KMS-11 (cell line): ENCODE measurements at regions not wholly inside any gene's neighbourhood (a gene's known extent, or its start where the extent isn't known, plus 50 kb on each side); places are given as distances from the start of the nearest gene placed in this dataset.
"Not testable (repeated sequence)": the region's sequence is repeated elsewhere in the genome, so short reads cannot be mapped to it uniquely, and the experiment has no call there.

Experiments
- H2AFZ ChIP-seq: fragments of 200-600 bp; sonication (generic); 2 replicates; pipeline ENCODE4 v1.6.1; 2016; ENCODE audit warnings: antibody characterized with exemption, mixed run types, low read depth
- H3K27ac ChIP-seq: fragments of 200-600 bp; sonication (generic); 2 replicates; pipeline ENCODE4 v1.6.1; 2016; ENCODE audit warnings: mild to moderate bottlenecking, mixed run types
- H3K27me3 ChIP-seq: fragments of 200-600 bp; sonication (generic); 2 replicates; pipeline ENCODE4 v1.6.1; 2017; ENCODE audit warnings: mild to moderate bottlenecking, low read depth, mixed run types, moderate library complexity; ENCODE audit not compliant: insufficient read depth
- H3K36me3 ChIP-seq: fragments of 200-600 bp; sonication (generic); 2 replicates; pipeline ENCODE4 v1.6.1; 2017; ENCODE audit warnings: mild to moderate bottlenecking, mixed run types; ENCODE audit not compliant: insufficient read depth
- H3K4me1 ChIP-seq: fragments of 200-600 bp; sonication (generic); 2 replicates; pipeline ENCODE4 v1.6.1; 2016; ENCODE audit warnings: mild to moderate bottlenecking, low read depth, mixed run types; ENCODE audit not compliant: poor library complexity, severe bottlenecking
- H3K4me2 ChIP-seq: fragments of 200-600 bp; sonication (generic); 2 replicates; pipeline ENCODE4 v1.7.0; 2016; ENCODE audit warnings: mild to moderate bottlenecking, mixed run types
- H3K4me3 ChIP-seq: fragments of 200-600 bp; sonication (generic); IDR thresholded peaks from 2 replicates; pipeline ENCODE4 v1.6.1; 2017; ENCODE audit warnings: low read depth, low read length, mixed read lengths; ENCODE audit not compliant: insufficient read depth
- H3K79me2 ChIP-seq: fragments of 200-600 bp; sonication (generic); 2 replicates; pipeline ENCODE4 v1.6.1; 2016; ENCODE audit warnings: low read depth, mixed run types; ENCODE audit not compliant: insufficient read depth
- H3K9ac ChIP-seq: fragments of 200-600 bp; sonication (generic); 2 replicates; pipeline ENCODE4 v1.6.1; 2016; ENCODE audit warnings: mild to moderate bottlenecking, mixed run types
- H4K20me1 ChIP-seq: fragments of 200-600 bp; sonication (generic); 2 replicates; pipeline ENCODE4 v1.6.1; 2016; ENCODE audit warnings: mild to moderate bottlenecking, mixed run types; ENCODE audit not compliant: insufficient read depth
- CTCF ChIP-seq: fragments of 200-600 bp; sonication (generic); conservative IDR thresholded peaks from 2 replicates; pipeline ENCODE4 v1.6.1; 2017; ENCODE audit warnings: low read depth, mild to moderate bottlenecking, antibody characterized with exemption, low read length, moderate library complexity, mixed read lengths

- not testable (repeated sequence) for H3K36me3 ChIP-seq, H3K4me3 ChIP-seq, H3K27ac ChIP-seq, H3K27me3 ChIP-seq, H2AFZ ChIP-seq, H4K20me1 ChIP-seq, H3K4me1 ChIP-seq, H3K4me2 ChIP-seq, H3K79me2 ChIP-seq, H3K9ac ChIP-seq
These were observed 290.1 kb downstream of the ZNF716 start for GRCh38 chr7:57740126-57740525.

- no peaks in the 10 kb centered on the region for H3K79me2 ChIP-seq
- no peak for TF ChIP-seq CTCF
These were observed 319.2 kb downstream of the ZNF716 start for GRCh38 chr7:57769131-57769530.

GRCh38 chr7:57769958-57770357, 320.0 kb downstream of the ZNF716 start:
- Histone ChIP-seq H3K27me3 (no peaks in the 10 kb centered on the region), H3K9ac (no peak overlapping the region), H3K27ac (no peak overlapping the region), H4K20me1 (no peaks in the 10 kb centered on the region), H3K4me2 (no peak overlapping the region), H3K4me3 (no peak overlapping the region), H3K36me3 (no peaks in the 10 kb centered on the region), H2AFZ (no peak overlapping the region), H3K79me2 (no peaks in the 10 kb centered on the region), H3K4me1 (no peaks in the 10 kb centered on the region)
- no peak for TF ChIP-seq CTCF

More at GRCh38 chr7:57769131-57769530, 319.2 kb downstream of the ZNF716 start:
- Histone ChIP-seq H3K4me3 (no peak overlapping the region), H3K9ac (no peak overlapping the region), H3K4me2 (no peak overlapping the region), H3K4me1 (no peaks in the 10 kb centered on the region), H3K27ac (no peak overlapping the region), H4K20me1 (no peaks in the 10 kb centered on the region), H3K36me3 (no peaks in the 10 kb centered on the region), H2AFZ (no peak overlapping the region), H3K27me3 (no peaks in the 10 kb centered on the region)

GRCh38 chr7:57772126-57772924, 322.3 kb downstream of the ZNF716 start:
- Histone ChIP-seq H3K36me3 (no peaks in the 10 kb centered on the region), H2AFZ (no peak overlapping the region), H3K9ac (no peak overlapping the region), H3K27me3 (no peaks in the 10 kb centered on the region), H3K4me3 (no peak overlapping the region), H3K4me1 (no peaks in the 10 kb centered on the region), H3K4me2 (no peak overlapping the region), H3K79me2 (no peaks in the 10 kb centered on the region), H3K27ac (no peak overlapping the region), H4K20me1 (no peaks in the 10 kb centered on the region)
- TF ChIP-seq CTCF: no peak

GRCh38 chr7:57774300-57774699, 324.3 kb downstream of the ZNF716 start:
- H3K4me3 ChIP-seq: no peak overlapping the region
- H3K4me1 ChIP-seq: no peaks in the 10 kb centered on the region
- no peak overlapping the region for H3K27ac ChIP-seq
- H3K27me3 ChIP-seq: no peaks in the 10 kb centered on the region
- no peak overlapping the region for H3K4me2 ChIP-seq
- H3K79me2 ChIP-seq: no peaks in the 10 kb centered on the region
- H4K20me1 ChIP-seq: no peaks in the 10 kb centered on the region
- H3K36me3 ChIP-seq: no peaks in the 10 kb centered on the region
- no peak overlapping the region for H2AFZ ChIP-seq
- H3K9ac ChIP-seq: no peak overlapping the region
- no peak for TF ChIP-seq CTCF
